GM18526 (cell line): ENCODE measurements at regions not wholly inside any gene's neighbourhood (a gene's known extent, or its start where the extent isn't known, plus 50 kb on each side); places are given as distances from the start of the nearest gene placed in this dataset.

Source experiments
- POLR2A ChIP-seq: IDR thresholded peaks from 3 replicates; pipeline ENCODE4 v1.6.1; 2011; ENCODE audit not compliant: insufficient read length; ENCODE audit errors: extremely low read depth

DNA sequence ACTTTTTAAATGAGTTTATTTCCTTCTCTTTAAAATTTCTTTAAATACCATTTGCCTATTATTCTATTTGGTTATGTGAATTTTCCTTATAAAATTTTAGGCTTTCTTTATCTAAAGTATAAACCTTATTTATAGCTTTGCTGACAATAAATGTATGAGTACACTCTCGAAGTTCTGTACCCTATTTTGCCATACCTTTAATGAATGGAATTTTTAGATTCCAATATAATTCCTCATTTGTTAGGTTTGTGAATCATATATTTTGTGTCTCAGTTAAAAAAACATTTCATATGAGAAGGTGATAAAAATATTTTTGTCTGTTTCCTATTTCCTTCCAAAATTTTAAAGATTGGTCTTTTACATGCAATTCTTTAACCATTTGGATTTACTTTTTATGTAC lies 427.4 kb upstream of the SLC8A1 start:
- TF ChIP-seq POLR2A, result no peak

DNA sequence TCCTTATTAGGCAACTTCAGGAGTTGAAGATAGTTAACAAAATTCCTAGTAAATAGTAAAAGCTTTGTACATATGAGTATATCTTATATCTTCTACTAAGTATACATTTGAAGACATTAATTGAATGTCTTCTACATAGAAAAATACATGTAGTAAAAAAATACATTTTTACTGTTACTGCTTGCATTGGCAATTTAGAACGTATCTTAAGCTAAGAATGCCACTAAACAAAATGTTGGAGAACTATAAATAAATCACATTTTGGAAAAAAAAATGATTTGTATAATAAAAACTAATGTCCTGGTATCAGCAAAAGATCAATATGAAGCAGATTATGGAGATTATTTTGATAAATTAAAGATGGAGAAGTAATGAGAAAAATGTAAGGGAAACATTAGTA lies 434.2 kb upstream of the SLC8A1 start:
- no peak for TF ChIP-seq POLR2A

DNA sequence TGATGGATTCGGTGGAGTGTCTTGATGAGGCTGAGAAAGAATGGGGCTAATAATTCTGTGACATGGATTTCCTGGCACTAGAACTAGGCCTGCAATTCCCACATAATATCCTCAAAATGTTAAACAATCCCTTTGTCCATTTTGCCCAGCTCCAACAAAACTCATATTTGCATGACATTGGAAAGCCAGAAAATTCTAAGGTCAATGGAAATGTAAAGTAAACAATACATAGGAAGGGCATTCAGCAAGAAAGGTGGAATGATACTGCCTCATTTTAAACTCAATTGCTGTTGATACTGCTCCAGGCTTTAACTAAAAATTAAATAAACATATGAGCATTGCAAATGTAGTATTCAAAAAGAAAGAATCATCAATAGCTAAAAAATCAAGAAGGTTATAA lies 434.8 kb upstream of the SLC8A1 start:
- TF ChIP-seq POLR2A, result no peak

DNA sequence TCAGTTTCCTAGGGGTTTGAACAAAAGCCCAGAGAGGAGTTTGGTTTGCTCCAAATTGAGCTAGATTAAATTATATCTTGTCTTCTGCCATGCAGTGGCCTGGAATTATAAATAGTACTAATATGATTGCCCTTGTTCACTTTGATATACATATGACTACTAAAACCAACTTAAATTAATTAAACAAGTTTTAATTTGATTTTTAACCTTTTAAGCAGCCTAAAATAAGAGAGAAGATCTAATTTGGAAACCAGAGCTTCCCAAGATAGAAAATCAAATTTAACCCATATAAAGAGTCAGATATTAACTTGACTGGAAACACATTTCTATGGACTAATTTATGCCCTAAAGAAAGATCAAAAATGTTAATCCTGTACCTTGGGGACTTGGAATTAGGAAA lies 444.5 kb upstream of the SLC8A1 start:
- TF ChIP-seq POLR2A, result no peak

GRCh38 chr2:40914666-40915065 lies 462.8 kb upstream of the SLC8A1 start:
- TF ChIP-seq POLR2A, result no peak

- no peak for TF ChIP-seq POLR2A
These were observed 463.8 kb upstream of the SLC8A1 start for GRCh38 chr2:40915651-40916050.

- TF ChIP-seq POLR2A, result no peak
These were observed 483.5 kb upstream of the SLC8A1 start for GRCh38 chr2:40935349-40935748.

GRCh38 chr2:40937284-40937683 lies 485.4 kb upstream of the SLC8A1 start:
- no peak for TF ChIP-seq POLR2A

GRCh38 chr2:40953341-40953740 lies 501.5 kb upstream of the SLC8A1 start:
- no peak for TF ChIP-seq POLR2A

GRCh38 chr2:40955042-40955441 lies 503.2 kb upstream of the SLC8A1 start:
- no peak for TF ChIP-seq POLR2A

GRCh38 chr2:40955635-40956034 lies 503.7 kb upstream of the SLC8A1 start:
- TF ChIP-seq POLR2A, result no peak

- no peak for TF ChIP-seq POLR2A
These were observed 505.6 kb upstream of the SLC8A1 start for GRCh38 chr2:40957508-40957907.

- no peak for TF ChIP-seq POLR2A
These were observed 510.1 kb upstream of the SLC8A1 start for GRCh38 chr2:40962026-40962425.

DNA sequence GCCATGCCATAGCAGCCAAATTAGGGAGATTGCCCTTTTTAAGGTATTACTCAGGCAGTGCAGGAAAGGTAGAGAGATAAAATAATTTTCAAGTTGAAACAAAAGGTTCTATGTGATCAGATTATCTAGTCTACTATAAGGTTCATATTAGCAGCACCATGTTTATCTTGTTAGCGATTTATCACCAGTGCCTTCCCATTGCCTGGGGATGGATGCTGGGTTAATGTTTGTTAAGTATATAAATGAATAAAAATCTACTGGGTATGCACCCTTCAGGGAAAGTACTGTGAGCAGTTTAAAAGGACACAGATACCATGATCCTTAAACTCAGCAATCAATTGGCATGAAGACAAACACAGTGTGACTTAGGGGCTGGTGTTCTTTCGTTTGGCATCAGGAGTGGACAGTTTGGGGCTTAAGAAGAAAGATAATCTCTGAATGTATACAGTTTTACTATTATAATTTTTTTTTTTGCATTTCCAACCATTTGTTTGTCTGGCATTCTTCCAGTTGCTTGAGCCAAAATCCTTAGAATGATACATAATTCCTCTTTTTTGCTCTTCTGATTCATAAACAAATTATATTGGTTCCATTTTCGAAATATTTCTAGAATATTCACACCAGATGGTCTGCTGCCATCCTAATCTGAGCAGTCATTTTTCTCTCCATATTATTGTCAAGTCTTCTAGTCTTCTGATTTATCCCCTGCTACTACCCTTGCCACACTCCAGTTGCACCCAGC lies 512.8 kb upstream of the SLC8A1 start:
- no peak for TF ChIP-seq POLR2A

DNA sequence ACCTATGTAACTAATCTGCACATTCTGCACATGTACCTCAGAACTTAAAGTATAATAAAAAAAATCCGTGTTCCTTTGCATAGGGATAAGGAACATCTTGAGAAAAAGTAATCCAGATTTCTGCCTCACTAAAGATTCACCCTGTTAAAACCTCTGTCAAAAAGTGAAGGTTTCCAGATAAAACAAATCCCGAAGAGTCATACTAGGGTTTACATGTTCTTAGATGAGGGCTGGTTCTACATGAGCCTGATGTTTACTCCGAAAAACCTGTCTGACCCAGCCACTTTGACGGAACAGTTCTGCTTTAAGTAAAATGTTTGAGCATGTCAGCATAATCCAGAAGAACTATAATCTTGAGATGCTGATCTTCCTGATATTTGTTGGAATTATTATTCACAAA lies 515.6 kb upstream of the SLC8A1 start:
- TF ChIP-seq POLR2A, result no peak

DNA sequence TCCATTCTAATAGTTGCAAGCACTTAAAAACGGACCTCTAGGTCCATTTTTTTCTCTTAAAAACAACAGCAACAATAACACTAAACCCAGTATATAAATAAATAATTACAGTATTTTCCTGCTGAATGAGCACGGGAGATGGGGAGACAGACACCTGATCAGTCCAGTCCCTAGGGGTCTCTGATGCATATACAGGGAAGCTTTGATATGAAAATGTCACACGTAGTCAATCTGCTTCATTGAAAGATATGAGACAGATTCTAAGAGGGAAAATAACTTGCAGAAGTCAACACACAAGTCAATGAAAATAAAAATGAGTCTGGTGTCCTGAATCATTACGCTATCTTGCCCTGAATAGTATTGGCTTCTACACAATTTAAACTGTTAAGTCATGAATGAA lies 523.3 kb upstream of the SLC8A1 start:
- no peak for TF ChIP-seq POLR2A

- TF ChIP-seq POLR2A, result no peak
These were observed 545.5 kb upstream of the SLC8A1 start for GRCh38 chr2:40997362-40997761.
